RWPE2 (cell line): ENCODE measurements at regions not wholly inside any gene's neighbourhood (a gene's known extent, or its start where the extent isn't known, plus 50 kb on each side); places are given as distances from the start of the nearest gene placed in this dataset.
A peak's percentile ranks its signal among the peaks of the same experiment; 100 is the strongest.

Source experiments
- ATAC-seq: fragments of 200-7000 bp; cut with Tn5 transposase; 3 replicates; pipeline ENCODE4 v1.9.1; 2021; ENCODE audit warnings: low read depth
- DNase-seq: peaks from one replicate; pipeline ENCODE4 v3.0.0-alpha.2; 2020; ENCODE audit warnings: low spot score
- H3K27ac ChIP-seq: fragments of 450-650 bp; 2 replicates; pipeline ENCODE4 v1.5.1; 2017; ENCODE audit warnings: mild to moderate bottlenecking; ENCODE audit not compliant: poor library complexity, severe bottlenecking
- H3K27me3 ChIP-seq: fragments of 250-450 bp; sonication (Bioruptor Pico); 2 replicates; pipeline ENCODE4 v1.5.1; 2021; ENCODE audit warnings: mild to moderate bottlenecking, moderate library complexity; ENCODE audit not compliant: insufficient read depth, poor library complexity, severe bottlenecking
- H3K36me3 ChIP-seq: fragments of 250-450 bp; sonication (Bioruptor Pico); 2 replicates; pipeline ENCODE4 v1.5.1; 2020; ENCODE audit warnings: low read depth, mild to moderate bottlenecking, moderate library complexity
- H3K4me1 ChIP-seq: fragments of 250-450 bp; sonication (Bioruptor Pico); 2 replicates; pipeline ENCODE4 v1.5.1; 2021; ENCODE audit warnings: mild to moderate bottlenecking, moderate library complexity; ENCODE audit not compliant: insufficient read depth, poor library complexity, severe bottlenecking
- H3K4me3 ChIP-seq: fragments of 250-450 bp; sonication (Bioruptor Pico); 2 replicates; pipeline ENCODE4 v1.5.1; 2021; ENCODE audit warnings: mild to moderate bottlenecking, moderate library complexity; ENCODE audit not compliant: severe bottlenecking
- H3K9me3 ChIP-seq: fragments of 250-450 bp; sonication (Bioruptor Pico); 2 replicates; pipeline ENCODE4 v1.5.1; 2021; ENCODE audit warnings: mild to moderate bottlenecking, moderate library complexity; ENCODE audit not compliant: severe bottlenecking
- TF ChIP-seq, protein P1 (sequence below): fragments of 450-650 bp; IDR thresholded peaks from one replicate; pipeline ENCODE4 v1.5.1; 2017; ENCODE audit warnings: mild to moderate bottlenecking, moderate library complexity; ENCODE audit not compliant: poor library complexity, severe bottlenecking

- ATAC-seq (no peak), DNase-seq (no peak)
- no peak overlapping the region for H3K4me3 ChIP-seq
Observed at GRCh38 chr9:13862654-13863053, 451.3 kb downstream of the NFIB start.

DNA sequence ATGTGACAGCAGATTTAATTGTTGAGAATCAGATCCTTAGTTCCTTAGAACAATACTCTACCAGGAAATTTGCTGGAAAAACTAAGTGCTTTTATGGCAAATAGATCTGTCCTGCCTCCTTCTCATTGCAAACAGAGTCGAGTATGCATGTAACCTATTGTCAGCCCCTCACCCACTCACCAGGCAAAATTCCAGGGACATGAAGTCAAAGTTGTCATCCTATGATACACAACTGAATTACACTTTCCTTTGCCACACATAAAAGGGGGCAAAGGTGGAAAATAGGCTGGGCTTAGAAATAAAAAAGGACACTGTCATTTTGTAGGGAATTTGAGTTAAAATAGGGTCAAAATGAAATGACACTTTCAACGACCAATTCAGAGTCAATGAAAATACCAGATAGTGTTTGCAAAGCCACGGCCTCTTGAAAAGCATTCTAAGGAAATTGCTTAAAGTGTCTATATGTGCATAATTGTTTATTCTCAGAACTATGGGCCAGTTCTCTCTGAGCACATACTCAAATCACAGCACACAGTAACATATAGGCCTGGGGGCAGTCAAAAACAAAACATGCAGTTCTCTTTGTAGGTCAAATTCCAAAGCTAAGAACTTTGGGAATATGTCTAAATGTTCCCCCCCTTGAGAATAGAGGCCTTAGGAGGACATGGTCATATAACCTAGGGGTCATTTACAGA, 452.8 kb downstream of the NFIB start:
- no peak for DNase-seq
- TF ChIP-seq, protein P1, sequence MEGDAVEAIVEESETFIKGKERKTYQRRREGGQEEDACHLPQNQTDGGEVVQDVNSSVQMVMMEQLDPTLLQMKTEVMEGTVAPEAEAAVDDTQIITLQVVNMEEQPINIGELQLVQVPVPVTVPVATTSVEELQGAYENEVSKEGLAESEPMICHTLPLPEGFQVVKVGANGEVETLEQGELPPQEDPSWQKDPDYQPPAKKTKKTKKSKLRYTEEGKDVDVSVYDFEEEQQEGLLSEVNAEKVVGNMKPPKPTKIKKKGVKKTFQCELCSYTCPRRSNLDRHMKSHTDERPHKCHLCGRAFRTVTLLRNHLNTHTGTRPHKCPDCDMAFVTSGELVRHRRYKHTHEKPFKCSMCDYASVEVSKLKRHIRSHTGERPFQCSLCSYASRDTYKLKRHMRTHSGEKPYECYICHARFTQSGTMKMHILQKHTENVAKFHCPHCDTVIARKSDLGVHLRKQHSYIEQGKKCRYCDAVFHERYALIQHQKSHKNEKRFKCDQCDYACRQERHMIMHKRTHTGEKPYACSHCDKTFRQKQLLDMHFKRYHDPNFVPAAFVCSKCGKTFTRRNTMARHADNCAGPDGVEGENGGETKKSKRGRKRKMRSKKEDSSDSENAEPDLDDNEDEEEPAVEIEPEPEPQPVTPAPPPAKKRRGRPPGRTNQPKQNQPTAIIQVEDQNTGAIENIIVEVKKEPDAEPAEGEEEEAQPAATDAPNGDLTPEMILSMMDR: no peak
- H3K4me1 ChIP-seq: peaks cover 2% of the 10 kb centered on the region
- H3K36me3 ChIP-seq: no peaks in the 10 kb centered on the region
- H3K9me3 ChIP-seq: no peaks in the 10 kb centered on the region
- H3K4me3 ChIP-seq: no peak overlapping the region
- no peak overlapping the region for H3K27ac ChIP-seq
- no peak for ATAC-seq
- no peaks in the 10 kb centered on the region for H3K27me3 ChIP-seq

More at GRCh38 chr9:13862654-13863053, 451.3 kb downstream of the NFIB start:
- Histone ChIP-seq H3K9me3 (no peaks in the 10 kb centered on the region), H3K27ac (no peak overlapping the region), H3K27me3 (no peaks in the 10 kb centered on the region), H3K4me1 (peaks cover 4% of the 10 kb centered on the region), H3K36me3 (no peaks in the 10 kb centered on the region)
- TF ChIP-seq, protein P1: no peak

DNA sequence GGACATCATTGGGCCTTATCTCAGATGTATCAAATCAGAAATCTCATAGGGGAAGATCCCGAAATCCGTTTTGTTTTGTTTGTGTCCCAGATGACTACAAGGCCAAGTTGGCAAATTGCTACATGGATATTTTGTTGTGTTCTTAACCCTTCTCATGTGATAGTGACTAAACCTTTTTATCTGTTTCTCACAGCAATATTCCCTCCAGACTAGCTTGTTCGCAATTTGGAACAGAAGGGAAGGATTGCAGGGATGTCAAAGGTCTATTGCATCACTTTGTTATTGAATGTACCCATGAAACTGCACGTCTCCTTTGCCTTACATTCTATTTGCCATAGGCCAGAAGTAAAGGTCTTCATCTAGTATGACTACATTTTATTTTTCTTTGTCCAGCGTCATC, 453.9 kb downstream of the NFIB start:
- DNase-seq (no peak), ATAC-seq (no peak)
- no peaks in the 10 kb centered on the region for H3K36me3 ChIP-seq
- no peaks in the 10 kb centered on the region for H3K27me3 ChIP-seq
- no peaks in the 10 kb centered on the region for H3K9me3 ChIP-seq
- no peak overlapping the region for H3K4me3 ChIP-seq
- TF ChIP-seq, protein P1: no peak
- H3K4me1 ChIP-seq: no peaks in the 10 kb centered on the region
- no peak overlapping the region for H3K27ac ChIP-seq

GRCh38 chr9:13857521-13857920, 456.4 kb downstream of the NFIB start:
- Histone ChIP-seq H3K9me3 (no peaks in the 10 kb centered on the region), H3K4me1 (no peaks in the 10 kb centered on the region), H3K27ac (no peak overlapping the region), H3K4me3 (no peak overlapping the region), H3K27me3 (no peaks in the 10 kb centered on the region), H3K36me3 (no peaks in the 10 kb centered on the region)
- ATAC-seq (peak; percentile 79), DNase-seq (no peak)
- TF ChIP-seq, protein P1: no peak

GRCh38 chr9:13847270-13847669, 466.7 kb downstream of the NFIB start:
- Histone ChIP-seq H3K36me3 (no peaks in the 10 kb centered on the region), H3K27me3 (no peaks in the 10 kb centered on the region), H3K4me1 (peaks cover 4% of the 10 kb centered on the region), H3K4me3 (no peak overlapping the region), H3K9me3 (no peaks in the 10 kb centered on the region), H3K27ac (no peak overlapping the region)
- no peak for DNase-seq
- TF ChIP-seq, protein P1: no peak
- ATAC-seq: no peak
